Fibroblast of the aortic adventitia (primary cell): ENCODE measurements at regions not wholly inside any gene's neighbourhood (a gene's known extent, or its start where the extent isn't known, plus 50 kb on each side); places are given as distances from the start of the nearest gene placed in this dataset.
A peak's percentile ranks its signal among the peaks of the same experiment; 100 is the strongest.

Source experiments
- DNase-seq: peaks from one replicate; pipeline ENCODE4 v3.0.0-alpha.2; 2010; ENCODE audit warnings: low read depth
- H3K4me3 ChIP-seq: 2 replicates; pipeline ENCODE4 v1.5.1; 2011; ENCODE audit warnings: low read depth, mild to moderate bottlenecking, control low read depth, low read length, moderate library complexity
- CTCF ChIP-seq: IDR thresholded peaks from 2 replicates; pipeline ENCODE4 v1.5.1; 2011; ENCODE audit warnings: mild to moderate bottlenecking, low read length, control low read depth, inconsistent platforms; ENCODE audit not compliant: insufficient read depth

- DNase-seq = peak; percentile 93
- no peak for TF ChIP-seq CTCF
- H3K4me3 ChIP-seq = no peak overlapping the region
Observed at GRCh38 chr15:31554261-31554660, 227.6 kb downstream of the KLF13 start.

DNA sequence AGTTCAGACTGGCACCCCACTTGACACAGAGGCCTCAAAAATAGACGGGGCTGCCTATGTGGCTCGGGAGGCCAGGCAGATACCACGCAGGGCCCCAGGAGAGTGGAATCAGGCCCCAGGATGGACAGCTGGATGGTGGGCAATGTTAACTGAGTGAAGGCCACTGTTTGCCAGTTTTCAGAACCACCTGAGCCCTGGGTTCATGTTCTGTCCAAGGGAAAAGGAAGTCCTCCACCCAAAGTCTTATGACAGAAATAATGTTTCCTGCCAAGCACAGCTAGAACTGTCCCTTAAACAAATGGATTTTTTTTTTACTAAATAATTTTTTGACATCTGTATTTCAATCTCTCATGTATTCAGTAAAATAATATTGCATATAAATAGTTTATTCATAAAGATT lies 228.4 kb downstream of the KLF13 start:
- TF ChIP-seq CTCF = no peak
- no peak overlapping the region for H3K4me3 ChIP-seq
- no peak for DNase-seq

DNA sequence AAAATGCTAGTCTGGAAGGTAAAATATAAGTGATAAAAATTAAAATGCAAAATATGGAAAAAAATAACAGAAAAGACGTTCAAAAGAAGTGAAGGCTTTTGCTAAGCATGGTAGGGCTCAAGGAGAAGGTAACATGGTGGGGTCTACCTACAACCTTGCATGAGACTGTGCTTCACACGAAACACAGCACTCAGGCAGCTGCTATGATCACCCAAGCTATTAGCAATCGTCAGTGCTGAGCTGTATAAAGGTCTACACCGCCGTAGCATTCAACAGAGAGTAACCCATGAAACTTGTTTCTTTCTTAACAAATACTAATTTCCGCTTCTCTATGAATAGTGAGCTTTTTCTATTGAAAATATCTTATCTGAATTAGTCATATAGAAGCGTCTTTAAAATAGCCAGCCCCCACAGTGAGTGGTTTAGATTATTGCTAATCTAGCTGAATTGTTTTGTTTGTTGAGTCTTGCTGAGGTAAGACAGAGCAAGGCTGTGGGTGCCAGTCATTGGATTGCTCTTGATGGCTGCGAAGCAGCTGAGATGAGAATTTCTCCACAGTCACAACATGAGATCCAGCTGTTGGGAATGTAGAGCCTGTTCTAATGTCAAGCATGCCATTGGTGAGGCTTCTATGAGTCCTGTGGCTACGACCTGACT lies 230.0 kb downstream of the KLF13 start:
- no peak for TF ChIP-seq CTCF
- peak; percentile 51 for DNase-seq
- H3K4me3 ChIP-seq = no peak overlapping the region

GRCh38 chr15:31557899-31558298 lies 231.3 kb downstream of the KLF13 start:
- no peak for TF ChIP-seq CTCF
- no peak overlapping the region for H3K4me3 ChIP-seq
- peak; percentile 8 for DNase-seq

- no peak for TF ChIP-seq CTCF
- no peak for DNase-seq
- H3K4me3 ChIP-seq = no peak overlapping the region
Observed at GRCh38 chr15:31558840-31559239, 232.2 kb downstream of the KLF13 start.

DNA sequence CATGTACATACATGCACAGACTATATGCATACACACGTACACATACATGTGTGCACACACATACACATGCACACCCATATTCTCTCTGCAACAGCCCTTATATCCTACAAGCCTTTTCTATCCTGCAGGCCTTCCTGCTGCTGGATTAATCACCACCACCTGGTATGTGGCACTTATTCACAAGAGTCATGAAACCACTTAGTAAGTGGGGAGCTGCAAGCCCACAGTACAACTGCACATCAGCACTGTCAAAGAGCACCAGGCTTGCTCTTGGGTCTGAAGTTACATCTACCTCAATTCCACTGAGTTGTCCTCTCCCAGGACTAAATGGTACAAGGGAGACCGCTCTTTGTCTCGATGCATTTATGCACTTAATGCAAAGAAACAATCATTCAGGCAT lies 233.2 kb downstream of the KLF13 start:
- H3K4me3 ChIP-seq = no peak overlapping the region
- DNase-seq = no peak
- no peak for TF ChIP-seq CTCF

GRCh38 chr15:31560643-31561042 lies 234.0 kb downstream of the KLF13 start:
- no peak for DNase-seq
- no peak for TF ChIP-seq CTCF
- no peak overlapping the region for H3K4me3 ChIP-seq
